Prostate gland (tissue), 2 donors: ENCODE measurements at regions not wholly inside any gene's neighbourhood (a gene's known extent, or its start where the extent isn't known, plus 50 kb on each side); places are given as distances from the start of the nearest gene placed in this dataset.

Source experiments
- POLR2A ChIP-seq: fragments of 450-650 bp; IDR thresholded peaks from one replicate; pipeline ENCODE4 v1.6.1; 2016; ENCODE audit warnings: antibody characterized with exemption, mild to moderate bottlenecking
- POLR2AphosphoS5 ChIP-seq: sonication (generic); formaldehyde crosslinking; IDR thresholded peaks from one replicate; pipeline ENCODE4 v1.6.1; 2017; ENCODE audit warnings: antibody characterized with exemption
- TF ChIP-seq, protein P1 (sequence below), 4 experiments: fragments of 200-600 bp in 2 of 4; fragments of 450-650 bp in 2 of 4; sonication (generic) in 2 of 4; IDR thresholded peaks; 1 replicate in 3 of 4; 2 replicates in 1 of 4; pipeline ENCODE4 v1.5.1; 2016 to 2019; ENCODE audit warnings: antibody characterized with exemption in 4 of 4, mild to moderate bottlenecking in 2 of 4, moderate library complexity in 2 of 4

DNA sequence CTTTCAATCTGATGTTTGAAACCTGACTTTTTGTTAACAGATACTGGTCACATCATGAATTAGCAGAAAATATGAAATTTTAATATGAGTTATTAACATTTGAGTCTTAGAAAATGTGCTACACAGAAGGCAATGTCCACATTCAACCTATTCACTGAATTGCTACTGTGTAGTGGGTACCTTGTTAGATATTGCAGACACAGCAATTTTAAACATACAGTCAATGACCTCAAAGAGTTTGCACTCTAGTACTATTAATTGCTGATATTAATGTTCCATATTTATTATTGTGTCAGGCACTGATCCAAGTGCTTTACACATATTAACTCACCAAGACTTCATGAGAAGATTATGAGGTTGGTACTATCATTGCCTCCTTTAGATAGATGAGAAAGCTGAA, 385.4 kb upstream of the PKDCC start:
- TF ChIP-seq, protein P1, sequence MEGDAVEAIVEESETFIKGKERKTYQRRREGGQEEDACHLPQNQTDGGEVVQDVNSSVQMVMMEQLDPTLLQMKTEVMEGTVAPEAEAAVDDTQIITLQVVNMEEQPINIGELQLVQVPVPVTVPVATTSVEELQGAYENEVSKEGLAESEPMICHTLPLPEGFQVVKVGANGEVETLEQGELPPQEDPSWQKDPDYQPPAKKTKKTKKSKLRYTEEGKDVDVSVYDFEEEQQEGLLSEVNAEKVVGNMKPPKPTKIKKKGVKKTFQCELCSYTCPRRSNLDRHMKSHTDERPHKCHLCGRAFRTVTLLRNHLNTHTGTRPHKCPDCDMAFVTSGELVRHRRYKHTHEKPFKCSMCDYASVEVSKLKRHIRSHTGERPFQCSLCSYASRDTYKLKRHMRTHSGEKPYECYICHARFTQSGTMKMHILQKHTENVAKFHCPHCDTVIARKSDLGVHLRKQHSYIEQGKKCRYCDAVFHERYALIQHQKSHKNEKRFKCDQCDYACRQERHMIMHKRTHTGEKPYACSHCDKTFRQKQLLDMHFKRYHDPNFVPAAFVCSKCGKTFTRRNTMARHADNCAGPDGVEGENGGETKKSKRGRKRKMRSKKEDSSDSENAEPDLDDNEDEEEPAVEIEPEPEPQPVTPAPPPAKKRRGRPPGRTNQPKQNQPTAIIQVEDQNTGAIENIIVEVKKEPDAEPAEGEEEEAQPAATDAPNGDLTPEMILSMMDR (IDR thresholded peaks at IDR 0.05): no peak
- no peak for TF ChIP-seq POLR2AphosphoS5
- TF ChIP-seq POLR2A: no peak
